H1 (cell line): ENCODE measurements at regions not wholly inside any gene's neighbourhood (a gene's known extent, or its start where the extent isn't known, plus 50 kb on each side); places are given as distances from the start of the nearest gene placed in this dataset.

Experiments used
- ASH2L ChIP-seq: fragments of 200-600, 300-600 bp; sonication (generic); IDR thresholded peaks from one replicate; pipeline ENCODE4 v1.7.1; 2017; ENCODE audit warnings: low read length
- CHD7 ChIP-seq: fragments of 300-600 bp; sonication (generic); IDR thresholded peaks from 2 replicates; pipeline ENCODE4 v1.7.1; 2012; ENCODE audit warnings: low read length, moderate library complexity, mild to moderate bottlenecking, inconsistent platforms; ENCODE audit not compliant: insufficient replicate concordance
- EGR1 ChIP-seq: IDR thresholded peaks from 2 replicates; pipeline ENCODE4 v1.6.1; 2011; ENCODE audit warnings: low read depth, low read length, borderline replicate concordance
- JUND ChIP-seq: IDR thresholded peaks from 2 replicates; pipeline ENCODE4 v1.6.1; 2011; ENCODE audit warnings: mild to moderate bottlenecking, improper control_type of control experiment, low read length
- MAX ChIP-seq: IDR thresholded peaks from 2 replicates; pipeline ENCODE4 v1.6.1; 2012; ENCODE audit warnings: inconsistent platforms
- SRF ChIP-seq: IDR thresholded peaks from 2 replicates; pipeline ENCODE4 v1.6.1; 2011; ENCODE audit warnings: mild to moderate bottlenecking, low read depth, low read length, moderate library complexity

GRCh38 chr11:21794306-21794705 lies 398.6 kb upstream of the ANO5 start (continued):
- TF ChIP-seq CHD7, result no peak
- TF ChIP-seq JUND, result no peak
- TF ChIP-seq ASH2L, result no peak
- TF ChIP-seq SRF, result no peak
- no peak for TF ChIP-seq MAX
- no peak for TF ChIP-seq EGR1
